ENCODE measurements at regions not wholly inside any gene's neighbourhood (a gene's known extent, or its start where the extent isn't known, plus 50 kb on each side); places are given as distances from the start of the nearest gene placed in this dataset.

DNA sequence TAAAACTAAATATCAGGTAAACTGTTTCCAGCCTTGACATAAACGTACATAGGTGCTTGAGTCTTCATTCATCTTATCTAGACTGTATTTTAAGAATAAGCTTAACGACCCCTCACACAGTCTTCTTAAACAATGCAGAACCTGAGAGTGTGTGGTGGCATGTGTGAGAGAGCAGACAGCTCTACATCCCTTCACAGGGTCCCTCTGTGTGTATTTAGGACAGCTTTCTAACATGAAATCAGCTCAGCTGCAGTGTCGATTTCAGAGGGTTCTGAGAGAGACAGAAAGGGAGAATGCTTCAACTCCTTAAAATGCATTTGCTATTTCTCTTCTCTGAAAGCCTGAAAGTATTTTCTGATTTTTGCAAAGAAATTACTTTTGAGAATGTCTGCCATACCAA lies 185.2 kb downstream of the GRB14 start:
- TF ChIP-seq, protein P1, sequence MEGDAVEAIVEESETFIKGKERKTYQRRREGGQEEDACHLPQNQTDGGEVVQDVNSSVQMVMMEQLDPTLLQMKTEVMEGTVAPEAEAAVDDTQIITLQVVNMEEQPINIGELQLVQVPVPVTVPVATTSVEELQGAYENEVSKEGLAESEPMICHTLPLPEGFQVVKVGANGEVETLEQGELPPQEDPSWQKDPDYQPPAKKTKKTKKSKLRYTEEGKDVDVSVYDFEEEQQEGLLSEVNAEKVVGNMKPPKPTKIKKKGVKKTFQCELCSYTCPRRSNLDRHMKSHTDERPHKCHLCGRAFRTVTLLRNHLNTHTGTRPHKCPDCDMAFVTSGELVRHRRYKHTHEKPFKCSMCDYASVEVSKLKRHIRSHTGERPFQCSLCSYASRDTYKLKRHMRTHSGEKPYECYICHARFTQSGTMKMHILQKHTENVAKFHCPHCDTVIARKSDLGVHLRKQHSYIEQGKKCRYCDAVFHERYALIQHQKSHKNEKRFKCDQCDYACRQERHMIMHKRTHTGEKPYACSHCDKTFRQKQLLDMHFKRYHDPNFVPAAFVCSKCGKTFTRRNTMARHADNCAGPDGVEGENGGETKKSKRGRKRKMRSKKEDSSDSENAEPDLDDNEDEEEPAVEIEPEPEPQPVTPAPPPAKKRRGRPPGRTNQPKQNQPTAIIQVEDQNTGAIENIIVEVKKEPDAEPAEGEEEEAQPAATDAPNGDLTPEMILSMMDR (IDR thresholded peaks at IDR 0.05): no peak
- TF ChIP-seq EZH2 (IDR thresholded peaks at IDR 0.05): no peak

Measured in neural progenitor cell (in vitro differentiated cells).